HG03095 (cell line): ENCODE measurements at regions not wholly inside any gene's neighbourhood (a gene's known extent, or its start where the extent isn't known, plus 50 kb on each side); places are given as distances from the start of the nearest gene placed in this dataset.
A peak's percentile ranks its signal among the peaks of the same experiment; 100 is the strongest.

Source experiments
- ATAC-seq: cut with Tn5 transposase; IDR thresholded peaks from one replicate; pipeline ENCODE4 v1.9.1; 2021; ENCODE audit warnings: moderate library complexity; ENCODE audit not compliant: unreplicated experiment

GRCh38 chrY:15162211-15162610 is 637.9 kb downstream of the NLGN4Y start:
- ATAC-seq = no peak

GRCh38 chrY:15179890-15180289 is 655.6 kb downstream of the NLGN4Y start:
- no peak for ATAC-seq

GRCh38 chrY:15229056-15229455 is 704.7 kb downstream of the NLGN4Y start:
- no peak for ATAC-seq

- ATAC-seq = no peak
Observed at GRCh38 chrY:15239596-15240132, 715.3 kb downstream of the NLGN4Y start.

- no peak for ATAC-seq
Observed at GRCh38 chrY:15259286-15259685, 735.0 kb downstream of the NLGN4Y start.

- no peak for ATAC-seq
Observed at GRCh38 chrY:15286572-15286971, 762.2 kb downstream of the NLGN4Y start.

- ATAC-seq = no peak
Observed at GRCh38 chrY:15289821-15290220, 765.5 kb downstream of the NLGN4Y start.

GRCh38 chrY:15292881-15293280 is 768.6 kb downstream of the NLGN4Y start:
- ATAC-seq = no peak

- ATAC-seq = no peak
Observed at GRCh38 chrY:15301879-15302278, 777.5 kb downstream of the NLGN4Y start.

GRCh38 chrY:15312166-15312565 is 787.8 kb downstream of the NLGN4Y start:
- no peak for ATAC-seq

- no peak for ATAC-seq
Observed at GRCh38 chrY:15324189-15324588, 799.9 kb downstream of the NLGN4Y start.

- no peak for ATAC-seq
Observed at GRCh38 chrY:15325201-15325600, 800.9 kb downstream of the NLGN4Y start.

- no peak for ATAC-seq
Observed at GRCh38 chrY:15326673-15327072, 802.3 kb downstream of the NLGN4Y start.

- no peak for ATAC-seq
Observed at GRCh38 chrY:15328848-15329247, 804.5 kb downstream of the NLGN4Y start.

- no peak for ATAC-seq
Observed at GRCh38 chrY:15343522-15343921, 819.2 kb downstream of the NLGN4Y start.

GRCh38 chrY:15345471-15346155 is 821.3 kb downstream of the NLGN4Y start:
- no peak for ATAC-seq

GRCh38 chrY:15349351-15349750 is 825.0 kb downstream of the NLGN4Y start:
- no peak for ATAC-seq

GRCh38 chrY:15355321-15355720 is 831.0 kb downstream of the NLGN4Y start:
- ATAC-seq = peak; percentile 100

GRCh38 chrY:15360471-15360870 is 836.1 kb downstream of the NLGN4Y start:
- no peak for ATAC-seq

- no peak for ATAC-seq
Observed at GRCh38 chrY:15364996-15365395, 840.7 kb downstream of the NLGN4Y start.

GRCh38 chrY:15368786-15369185 is 844.5 kb downstream of the NLGN4Y start:
- no peak for ATAC-seq

GRCh38 chrY:15385178-15385577 is 860.8 kb downstream of the NLGN4Y start:
- no peak for ATAC-seq
